Adrenal gland (tissue), 5 donors: ENCODE measurements at regions not wholly inside any gene's neighbourhood (a gene's known extent, or its start where the extent isn't known, plus 50 kb on each side); places are given as distances from the start of the nearest gene placed in this dataset.
"Not testable (repeated sequence)": the region's sequence is repeated elsewhere in the genome, so short reads cannot be mapped to it uniquely, and the experiment has no call there.

ENCODE experiments used
- CTCF ChIP-seq, 6 experiments: fragments of 450-650 bp in 4 of 6; fragments of 200-600 bp in 2 of 6; sonication (generic) in 1 of 6; IDR thresholded peaks; 1 replicate in 5 of 6; 2 replicates in 1 of 6; pipeline versions ENCODE4 v1.5.1 to v1.8.0; 2016 to 2021; ENCODE audit warnings: antibody characterized with exemption in 6 of 6, mild to moderate bottlenecking in 2 of 6, moderate library complexity in 1 of 6
- POLR2A ChIP-seq, 2 donors: fragments of 450-650 bp; IDR thresholded peaks; one replicate each; pipeline ENCODE4 v1.6.1; 2017; ENCODE audit warnings: antibody characterized with exemption in 2 of 2, mild to moderate bottlenecking in 2 of 2, moderate library complexity in 1 of 2
- donor health status: DM: no; HTN: no; CAD: no.

- not testable (repeated sequence) for TF ChIP-seq CTCF, POLR2A (IDR thresholded peaks at IDR 0.05)
Measured at GRCh38 chr20:4430826-4431225, 181.7 kb upstream of the ADRA1D start.
